Upper lobe of left lung (tissue), 4 donors: ENCODE measurements at regions not wholly inside any gene's neighbourhood (a gene's known extent, or its start where the extent isn't known, plus 50 kb on each side); places are given as distances from the start of the nearest gene placed in this dataset.
"Not testable (repeated sequence)": the region's sequence is repeated elsewhere in the genome, so short reads cannot be mapped to it uniquely, and the experiment has no call there.

Source experiments
- CTCF ChIP-seq, 6 experiments: fragments of 450-650 bp in 4 of 6; fragments of 200-600 bp in 2 of 6; sonication (generic) in 2 of 6; IDR thresholded peaks; one replicate each; pipeline ENCODE4 v1.5.1; 2016 to 2019; ENCODE audit warnings: antibody characterized with exemption in 6 of 6
- EP300 ChIP-seq, 4 donors: sonication (generic); formaldehyde crosslinking; IDR thresholded peaks; one replicate each; pipeline ENCODE4 v1.5.1; 2017; ENCODE audit warnings: antibody characterized with exemption in 4 of 4, control low read depth in 2 of 4
- POLR2A ChIP-seq, 4 donors: fragments of 450-650 bp; IDR thresholded peaks; one replicate each; pipeline ENCODE4 v1.5.1; 2016 to 2017; ENCODE audit warnings: antibody characterized with exemption in 4 of 4, mild to moderate bottlenecking in 2 of 4

GRCh38 chr9:66711553-66711952 is 189.0 kb upstream of the ZNF658 start:
- not testable (repeated sequence) for TF ChIP-seq CTCF, POLR2A, EP300 (IDR thresholded peaks at IDR 0.05)
